Prostate gland (tissue), 2 donors: ENCODE measurements at regions not wholly inside any gene's neighbourhood (a gene's known extent, or its start where the extent isn't known, plus 50 kb on each side); places are given as distances from the start of the nearest gene placed in this dataset.

Experiments
- DNase-seq: peaks from one replicate; pipeline ENCODE4 v3.0.0-alpha.2; 2019; ENCODE audit warnings: low spot score
- H3K27ac ChIP-seq, 2 donors: fragments of 200-600 bp; sonication (generic); 2 replicates each; pipeline ENCODE4 v1.5.1; 2017 to 2019
- H3K27me3 ChIP-seq: fragments of 200-600 bp; sonication (generic); replicated peaks from 2 replicates; pipeline ENCODE4 v1.5.1; 2019; ENCODE audit not compliant: insufficient read depth
- H3K36me3 ChIP-seq, 2 donors: fragments of 200-600 bp; sonication (generic); 1 replicate in 1 of 2; 2 replicates in 1 of 2; pipeline versions ENCODE4 v1.5.1 to v1.8.1; 2017 to 2019
- H3K4me1 ChIP-seq: fragments of 200-600 bp; sonication (generic); replicated peaks from 2 replicates; pipeline ENCODE4 v1.5.1; 2019
- H3K4me3 ChIP-seq, 2 donors: fragments of 200-600 bp; sonication (generic); 2 replicates each; pipeline ENCODE4 v1.5.1; 2017 to 2019
- H3K9me3 ChIP-seq: fragments of 200-600 bp; sonication (generic); 2 replicates; pipeline ENCODE4 v1.5.1; 2017
- POLR2A ChIP-seq: fragments of 450-650 bp; IDR thresholded peaks from one replicate; pipeline ENCODE4 v1.6.1; 2016; ENCODE audit warnings: antibody characterized with exemption, mild to moderate bottlenecking
- POLR2AphosphoS5 ChIP-seq: sonication (generic); formaldehyde crosslinking; IDR thresholded peaks from one replicate; pipeline ENCODE4 v1.6.1; 2017; ENCODE audit warnings: antibody characterized with exemption
- WGBS: methylation state at CpG from one replicate; pipeline ENCODE4 v1.1.5; 2018; 5-methylcytosine and 5-hydroxymethylcytosine counted together
- intact Hi-C: fragments of 100-400 bp; cut with DNase I; formaldehyde crosslinking; loops from one replicate; pipeline ENCODE4 v1.14.2; 2022
- TF ChIP-seq, protein P1 (sequence below), 4 experiments: fragments of 200-600 bp in 2 of 4; fragments of 450-650 bp in 2 of 4; sonication (generic) in 2 of 4; IDR thresholded peaks; 1 replicate in 3 of 4; 2 replicates in 1 of 4; pipeline ENCODE4 v1.5.1; 2016 to 2019; ENCODE audit warnings: antibody characterized with exemption in 4 of 4, mild to moderate bottlenecking in 2 of 4, moderate library complexity in 2 of 4

DNA sequence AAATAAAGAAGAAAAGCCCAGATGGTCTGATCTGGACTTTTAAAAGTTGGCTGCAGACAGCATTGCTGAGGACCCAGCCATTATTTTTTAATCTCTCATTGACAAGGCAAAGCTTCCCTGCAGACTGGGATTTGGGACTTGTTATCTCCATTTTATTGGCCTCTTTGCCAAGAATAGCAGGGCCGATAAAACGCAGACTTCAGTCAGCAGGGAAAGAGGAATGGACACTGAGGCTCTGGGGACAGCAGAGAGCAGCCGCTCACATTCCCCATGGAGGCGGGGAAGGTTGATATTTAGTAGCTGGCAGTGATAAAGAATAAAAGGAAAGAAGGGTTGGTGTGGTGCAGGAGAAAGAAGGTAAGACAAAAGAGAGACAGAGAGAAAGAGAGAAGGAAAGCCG is 350.1 kb upstream of the PIK3C3 start:
- Histone ChIP-seq H3K36me3 (no peaks in the 10 kb centered on the region), H3K27me3 (no peaks in the 10 kb centered on the region), H3K4me1 (no peaks in the 10 kb centered on the region), H3K9me3 (no peaks in the 10 kb centered on the region), H3K27ac (no peak overlapping the region), H3K4me3 (no peak overlapping the region)
- 68% methylated on average over 5 of the region's 5 CpGs for WGBS
- no peak for DNase-seq
- TF ChIP-seq, protein P1, sequence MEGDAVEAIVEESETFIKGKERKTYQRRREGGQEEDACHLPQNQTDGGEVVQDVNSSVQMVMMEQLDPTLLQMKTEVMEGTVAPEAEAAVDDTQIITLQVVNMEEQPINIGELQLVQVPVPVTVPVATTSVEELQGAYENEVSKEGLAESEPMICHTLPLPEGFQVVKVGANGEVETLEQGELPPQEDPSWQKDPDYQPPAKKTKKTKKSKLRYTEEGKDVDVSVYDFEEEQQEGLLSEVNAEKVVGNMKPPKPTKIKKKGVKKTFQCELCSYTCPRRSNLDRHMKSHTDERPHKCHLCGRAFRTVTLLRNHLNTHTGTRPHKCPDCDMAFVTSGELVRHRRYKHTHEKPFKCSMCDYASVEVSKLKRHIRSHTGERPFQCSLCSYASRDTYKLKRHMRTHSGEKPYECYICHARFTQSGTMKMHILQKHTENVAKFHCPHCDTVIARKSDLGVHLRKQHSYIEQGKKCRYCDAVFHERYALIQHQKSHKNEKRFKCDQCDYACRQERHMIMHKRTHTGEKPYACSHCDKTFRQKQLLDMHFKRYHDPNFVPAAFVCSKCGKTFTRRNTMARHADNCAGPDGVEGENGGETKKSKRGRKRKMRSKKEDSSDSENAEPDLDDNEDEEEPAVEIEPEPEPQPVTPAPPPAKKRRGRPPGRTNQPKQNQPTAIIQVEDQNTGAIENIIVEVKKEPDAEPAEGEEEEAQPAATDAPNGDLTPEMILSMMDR (IDR thresholded peaks at IDR 0.05), result no peak
- no peak for TF ChIP-seq POLR2A
- no peak for TF ChIP-seq POLR2AphosphoS5
- intact Hi-C loops, result no loop called here

DNA sequence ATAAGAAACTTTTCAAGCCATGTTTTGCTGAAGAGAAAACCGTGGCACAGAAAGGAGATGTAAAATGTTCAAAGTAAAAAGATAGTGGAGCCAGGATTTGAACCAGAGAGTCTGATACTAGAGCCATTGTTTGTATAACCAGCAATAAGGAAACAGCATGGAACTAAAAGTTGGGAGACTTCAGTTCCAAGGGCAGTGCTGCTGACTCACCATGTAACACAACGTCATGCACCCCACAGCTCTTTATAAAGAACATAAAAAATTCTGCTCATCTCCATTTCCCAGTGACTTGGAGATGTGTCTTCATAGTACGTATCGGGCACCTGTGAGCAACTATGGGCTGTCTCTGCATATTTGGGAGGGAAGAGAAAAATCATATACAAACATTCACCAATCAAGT is 353.0 kb upstream of the PIK3C3 start:
- TF ChIP-seq, protein P1 (IDR thresholded peaks at IDR 0.05), result no peak
- TF ChIP-seq POLR2A (no peak), POLR2AphosphoS5 (no peak)
- H3K36me3 ChIP-seq, result no peaks in the 10 kb centered on the region
- intact Hi-C loops, result no loop called here
- H3K4me3 ChIP-seq, result no peak overlapping the region
- no peaks in the 10 kb centered on the region for H3K9me3 ChIP-seq
- no peak overlapping the region for H3K27ac ChIP-seq
- 93% methylated on average over 4 of the region's 4 CpGs for WGBS
- H3K4me1 ChIP-seq, result no peaks in the 10 kb centered on the region
- DNase-seq, result no peak
- no peaks in the 10 kb centered on the region for H3K27me3 ChIP-seq

DNA sequence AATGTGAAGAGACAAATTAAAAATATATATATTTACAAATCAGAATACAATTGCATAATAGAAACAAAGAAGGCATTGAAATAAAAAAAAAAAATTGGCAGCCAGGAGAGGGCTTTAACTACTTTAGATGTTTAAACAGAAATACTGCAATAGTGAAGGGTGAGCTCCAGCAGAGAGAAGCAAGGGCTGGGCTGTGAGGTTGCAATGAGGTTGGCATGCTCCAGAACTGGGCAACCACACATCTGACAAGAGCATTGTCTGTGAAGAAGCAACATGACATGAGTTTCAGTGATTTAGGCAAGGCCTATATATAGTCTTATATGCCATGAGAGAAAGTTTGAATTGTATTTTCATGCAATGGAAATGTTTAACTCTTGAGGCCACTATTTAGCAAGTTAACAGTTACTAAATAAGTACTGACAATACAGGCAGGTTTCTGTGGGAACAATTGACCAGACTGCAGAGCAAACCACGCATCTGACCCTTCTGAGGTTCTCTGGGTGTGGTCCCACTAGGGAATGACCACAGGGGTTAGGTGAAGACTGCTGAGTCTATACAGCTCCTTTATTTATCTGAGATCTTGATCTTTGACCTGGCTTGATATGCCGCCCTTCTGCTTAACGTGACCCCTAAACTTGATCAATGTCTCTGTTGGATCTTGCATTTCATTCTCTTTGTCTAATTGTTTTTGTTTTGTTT is 354.2 kb upstream of the PIK3C3 start:
- TF ChIP-seq, protein P1 (IDR thresholded peaks at IDR 0.05), result no peak
- no peak for TF ChIP-seq POLR2AphosphoS5
- no peak for TF ChIP-seq POLR2A
- no peaks in the 10 kb centered on the region for H3K4me1 ChIP-seq
- intact Hi-C loops, result no loop called here
- no peak overlapping the region for H3K4me3 ChIP-seq
- H3K27me3 ChIP-seq, result no peaks in the 10 kb centered on the region
- DNase-seq, result no peak
- WGBS, result 92% methylated on average over 3 of the region's 3 CpGs
- H3K27ac ChIP-seq, result no peak overlapping the region
- no peaks in the 10 kb centered on the region for H3K36me3 ChIP-seq
- H3K9me3 ChIP-seq, result no peaks in the 10 kb centered on the region

DNA sequence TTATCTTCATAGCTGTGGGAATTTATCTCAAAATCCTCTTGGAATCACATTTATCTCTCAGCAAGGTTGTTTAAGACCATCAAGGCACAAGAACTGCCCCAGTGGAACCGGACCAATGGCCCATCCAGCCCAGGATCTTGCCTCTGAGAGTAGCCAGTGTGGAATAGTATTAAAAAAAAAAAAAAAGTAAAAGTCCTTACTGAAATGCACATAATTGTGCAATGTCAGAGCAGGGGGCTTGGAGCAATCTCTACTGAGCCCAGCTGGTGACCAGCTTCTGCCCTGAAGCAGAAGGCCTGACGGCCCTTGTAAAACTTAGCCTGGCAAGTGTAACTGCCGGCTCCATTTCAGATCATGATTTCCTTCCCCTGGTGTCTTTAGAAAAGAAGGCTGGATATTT is 355.6 kb upstream of the PIK3C3 start:
- Histone ChIP-seq H3K27me3 (no peaks in the 10 kb centered on the region), H3K4me1 (no peaks in the 10 kb centered on the region), H3K9me3 (no peaks in the 10 kb centered on the region), H3K36me3 (no peaks in the 10 kb centered on the region), H3K4me3 (no peak overlapping the region), H3K27ac (no peak overlapping the region)
- no peak for DNase-seq
- 74% methylated on average over 3 of the region's 3 CpGs for WGBS
- intact Hi-C loops, result no loop called here
- TF ChIP-seq, protein P1 (IDR thresholded peaks at IDR 0.05), result no peak
- no peak for TF ChIP-seq POLR2AphosphoS5
- TF ChIP-seq POLR2A, result no peak

DNA sequence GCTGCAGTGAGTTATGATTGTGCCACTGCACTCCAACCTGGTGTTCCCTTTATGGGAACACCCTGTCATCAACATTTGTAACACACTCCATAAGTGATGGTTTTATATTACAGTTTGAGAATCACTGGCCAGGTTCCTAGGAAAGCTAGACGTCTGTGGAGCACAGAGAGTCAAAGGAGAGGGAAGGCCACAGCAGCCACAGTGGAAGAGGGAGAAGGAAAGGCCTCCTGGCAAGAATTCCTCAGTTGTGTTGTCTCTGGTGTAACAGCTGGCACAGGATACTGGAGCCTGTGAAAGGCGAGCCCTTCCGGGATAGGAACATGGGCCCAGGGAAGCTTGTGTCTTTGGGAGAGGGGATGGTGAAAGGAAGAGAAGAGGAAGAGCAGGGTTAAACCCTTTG is 360.5 kb upstream of the PIK3C3 start:
- intact Hi-C loops, result no loop called here
- no peaks in the 10 kb centered on the region for H3K27me3 ChIP-seq
- H3K4me1 ChIP-seq, result no peaks in the 10 kb centered on the region
- WGBS, result 48% methylated on average over 3 of the region's 3 CpGs
- H3K36me3 ChIP-seq, result no peaks in the 10 kb centered on the region
- H3K4me3 ChIP-seq, result no peak overlapping the region
- TF ChIP-seq POLR2A (no peak), POLR2AphosphoS5 (no peak)
- TF ChIP-seq, protein P1 (IDR thresholded peaks at IDR 0.05), result no peak
- no peak overlapping the region for H3K27ac ChIP-seq
- no peak for DNase-seq
- H3K9me3 ChIP-seq, result no peaks in the 10 kb centered on the region
